A549 (cell line): ENCODE measurements at regions not wholly inside any gene's neighbourhood (a gene's known extent, or its start where the extent isn't known, plus 50 kb on each side); places are given as distances from the start of the nearest gene placed in this dataset.
"Not testable (repeated sequence)": the region's sequence is repeated elsewhere in the genome, so short reads cannot be mapped to it uniquely, and the experiment has no call there.

Experiments used
- ATAC-seq, 2 experiments: fragments of 200-7000 bp in 1 of 2; fragments of >200 bp in 1 of 2; cut with Nextera tagmentation in 1 of 2; cut with Tn5 transposase in 1 of 2; 3 replicates each; pipeline versions ENCODE4 v1.8.0 to v1.9.1; 2018 to 2020; ENCODE audit warnings: mild to moderate bottlenecking in 1 of 2, moderate library complexity in 1 of 2
- CTCF ChIA-PET: fragments of 300-600 bp; sonication (Branson Sonifier 250); formaldehyde crosslinking; extraction: SDS; loops from one replicate; lab custom pipeline; 2021; ENCODE audit warnings: antibody characterized with exemption, inconsistent platforms; lab: Yijun Ruan, JAX
- POLR2A ChIA-PET: fragments of 350-600 bp; formaldehyde crosslinking; extraction: SDS; loops from one replicate; lab custom pipeline; 2021; ENCODE audit warnings: antibody characterized with exemption, inconsistent platforms; lab: Yijun Ruan, JAX
- DNase-seq, 2 experiments: peaks; one replicate each; pipeline versions ENCODE4 v3.0.0 to v3.0.0-alpha.2; 2011 to 2016; ENCODE audit warnings: low read depth in 1 of 2, low spot score in 1 of 2
- FAIRE-seq: peaks from 2 replicates; lab custom pipeline; 2011; peaks lifted over from hg19 to GRCh38; lab: Jason Lieb, UNC
- H3K27ac ChIP-seq, 2 experiments: fragments of >200 bp; sonication (Bioruptor Twin); formaldehyde crosslinking; 3 replicates each; pipeline ENCODE4 v1.5.1; 2016 to 2017
- H3K4me1 ChIP-seq: fragments of >200 bp; sonication (Bioruptor Twin); formaldehyde crosslinking; 3 replicates; pipeline ENCODE4 v1.6.1; 2016
- H3K4me2 ChIP-seq: fragments of >200 bp; sonication (Bioruptor Twin); formaldehyde crosslinking; 3 replicates; pipeline ENCODE4 v1.6.1; 2016
- H3K4me3 ChIP-seq: fragments of >200 bp; sonication (Bioruptor Twin); formaldehyde crosslinking; 3 replicates; pipeline ENCODE4 v1.5.1; 2016
- H3K9me3 ChIP-seq: fragments of >200 bp; sonication (Bioruptor Twin); formaldehyde crosslinking; 3 replicates; pipeline ENCODE4 v1.6.1; 2016
- BHLHE40 ChIP-seq: IDR thresholded peaks from 2 replicates; pipeline ENCODE4 v1.6.1; 2012; ENCODE audit warnings: low read depth, low read length, inconsistent platforms
- CBX8 ChIP-seq: fragments of 200-600 bp; sonication (generic); IDR thresholded peaks from 2 replicates; pipeline ENCODE4 v1.6.1; 2016
- CHD2 ChIP-seq: fragments of 150-350 bp; IDR thresholded peaks from 2 replicates; pipeline ENCODE4 v1.6.1; 2014; ENCODE audit warnings: low read length; ENCODE audit not compliant: partially characterized antibody
- EHMT2 ChIP-seq: fragments of 200-600 bp; sonication (generic); IDR thresholded peaks from 2 replicates; pipeline ENCODE4 v1.6.1; 2016; ENCODE audit warnings: antibody characterized with exemption, low read depth, mild to moderate bottlenecking, moderate library complexity
- FOSL2 ChIP-seq, 2 experiments: fragments of 450-650 bp in 1 of 2; fragments of >200 bp in 1 of 2; sonication (Bioruptor Twin) in 1 of 2; formaldehyde crosslinking; IDR thresholded peaks; 2 replicates each; pipeline versions ENCODE4 v1.5.0 to v1.6.1; 2016 to 2020; ENCODE audit warnings: mild to moderate bottlenecking in 1 of 2, moderate library complexity in 1 of 2
- GATA3 ChIP-seq: IDR thresholded peaks from 2 replicates; pipeline ENCODE4 v1.6.1; 2012; ENCODE audit warnings: borderline replicate concordance
- HEYL ChIP-seq: fragments of 250-450 bp; sonication (Bioruptor Pico); IDR thresholded peaks from 2 replicates; pipeline ENCODE4 v1.8.0; 2021; ENCODE audit warnings: mild to moderate bottlenecking, moderate library complexity
- HOXA7 ChIP-seq: fragments of 250-450 bp; sonication (Bioruptor Pico); IDR thresholded peaks from 2 replicates; pipeline ENCODE4 v1.5.0; 2020; ENCODE audit warnings: mild to moderate bottlenecking, moderate library complexity
- JUN ChIP-seq, 2 experiments: fragments of >200 bp; sonication (Bioruptor Twin); formaldehyde crosslinking; IDR thresholded peaks; 2 replicates in 1 of 2; 3 replicates in 1 of 2; pipeline ENCODE4 v1.6.1; 2016 to 2017
- JUNB ChIP-seq: fragments of >200 bp; sonication (Bioruptor Twin); formaldehyde crosslinking; IDR thresholded peaks from 2 replicates; pipeline ENCODE4 v1.6.1; 2016
- KDM5A ChIP-seq: fragments of 200-600 bp; sonication (generic); IDR thresholded peaks from 2 replicates; pipeline ENCODE4 v1.6.1; 2016; ENCODE audit warnings: antibody characterized with exemption, mild to moderate bottlenecking
- NFE2L2 ChIP-seq: fragments of 150-350 bp; conservative IDR thresholded peaks from 2 replicates; pipeline ENCODE4 v1.6.1; 2014; ENCODE audit warnings: low read length
- POLR2AphosphoS2 ChIP-seq: conservative IDR thresholded peaks from 2 replicates; pipeline ENCODE4 v1.6.1; 2012; ENCODE audit warnings: low read length, improper control_type of control experiment, inconsistent platforms
- RAD21 ChIP-seq, 2 experiments: fragments of >200 bp in 1 of 2; sonication (Bioruptor Twin) in 1 of 2; formaldehyde crosslinking in 1 of 2; IDR thresholded peaks in 1 of 2; conservative IDR thresholded peaks in 1 of 2; 2 replicates in 1 of 2; 3 replicates in 1 of 2; pipeline ENCODE4 v1.6.1; 2012 to 2018; ENCODE audit warnings: inconsistent platforms in 1 of 2
- RCOR1 ChIP-seq: fragments of 150-350 bp; IDR thresholded peaks from 2 replicates; pipeline ENCODE4 v1.6.1; 2014; ENCODE audit warnings: antibody characterized with exemption, low read length, low read depth
- REST ChIP-seq: fragments of 200-600 bp; sonication (generic); IDR thresholded peaks from 2 replicates; pipeline ENCODE4 v1.6.1; 2016; ENCODE audit warnings: antibody characterized with exemption, mild to moderate bottlenecking, moderate library complexity
- SREBF2 ChIP-seq: fragments of 450-650 bp; IDR thresholded peaks from 2 replicates; pipeline ENCODE4 v1.6.1; 2014; ENCODE audit warnings: mild to moderate bottlenecking, moderate library complexity
- ZNF302 ChIP-seq: fragments of 250-450 bp; sonication (Bioruptor Pico); IDR thresholded peaks from 2 replicates; pipeline ENCODE4 v1.9.0; 2021; ENCODE audit warnings: inconsistent platforms, mild to moderate bottlenecking, moderate library complexity
- WGBS: methylation state at CpG from one replicate; pipeline ENCODE4 v1.1.6; 2017; ENCODE audit errors: missing lambda C conversion rate; 5-methylcytosine and 5-hydroxymethylcytosine counted together
- TF ChIP-seq, protein P1 (sequence below): fragments of >200 bp; sonication (Bioruptor Twin); formaldehyde crosslinking; IDR thresholded peaks from 2 replicates; pipeline ENCODE4 v1.6.1; 2016
- TF ChIP-seq, protein P2 (sequence below): fragments of >200 bp; sonication (Bioruptor Twin); formaldehyde crosslinking; IDR thresholded peaks from 3 replicates; pipeline ENCODE4 v1.6.1; 2016
- TF ChIP-seq, protein P3 (sequence below): fragments of >200 bp; sonication (Bioruptor Twin); formaldehyde crosslinking; IDR thresholded peaks from 3 replicates; pipeline ENCODE4 v1.5.1; 2016
- TF ChIP-seq, protein P4 (sequence below): fragments of 250-450 bp; sonication (Bioruptor Pico); IDR thresholded peaks from 2 replicates; pipeline ENCODE4 v1.5.0; 2021; ENCODE audit warnings: mild to moderate bottlenecking, moderate library complexity, borderline replicate concordance

DNA sequence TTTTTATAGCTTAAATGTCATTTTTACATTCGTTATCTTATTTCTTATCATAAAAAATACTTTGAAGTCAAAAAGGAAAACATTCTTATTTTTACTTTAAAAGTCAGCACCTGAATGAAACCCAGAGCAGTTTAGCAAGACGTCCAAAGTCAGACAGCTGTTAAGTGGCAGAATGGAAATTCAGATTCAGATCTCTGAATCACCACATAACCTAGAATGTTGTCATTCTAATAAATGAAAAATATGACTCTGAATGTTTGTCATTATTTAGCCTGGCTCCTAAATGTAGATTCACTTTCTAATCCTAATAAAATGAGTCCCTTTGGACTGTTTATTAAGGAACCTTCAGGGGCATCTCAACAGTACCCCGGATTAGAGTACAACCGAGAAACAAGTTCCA lies 75.2 kb upstream of the RGS7 start:
- H3K9me3 ChIP-seq = no peaks in the 10 kb centered on the region
- no peak for DNase-seq
- no peak for ATAC-seq
- no peak overlapping the region for H3K27ac ChIP-seq
- POLR2A ChIA-PET = no interaction called here
- 28% methylated on average over 4 of the region's 4 CpGs for WGBS
- CTCF ChIA-PET = no interaction called here
- H3K4me3 ChIP-seq = no peak overlapping the region
- FAIRE-seq = no peak
- H3K4me2 ChIP-seq = no peak overlapping the region
- TF ChIP-seq, protein P1, sequence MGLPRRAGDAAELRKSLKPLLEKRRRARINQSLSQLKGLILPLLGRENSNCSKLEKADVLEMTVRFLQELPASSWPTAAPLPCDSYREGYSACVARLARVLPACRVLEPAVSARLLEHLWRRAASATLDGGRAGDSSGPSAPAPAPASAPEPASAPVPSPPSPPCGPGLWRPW = no peak
- TF ChIP-seq JUNB (no peak), BHLHE40 (no peak), KDM5A (no peak), RAD21 (conservative IDR thresholded peaks at IDR 0.05 in 1 of 2, IDR thresholded peaks at IDR 0.05 in 1 of 2) (no peak), REST (no peak), GATA3 (no peak), HOXA7 (CRISPR knock-in tag) (no peak), HEYL (CRISPR knock-in tag) (no peak), FOSL2 (IDR thresholded peaks at IDR 0.05) (no peak), FOSL2 (CRISPR knock-in tag; IDR thresholded peaks at IDR 0.05) (no peak), CHD2 (no peak), JUN (IDR thresholded peaks at IDR 0.05) (no peak), NFE2L2 (no peak)
- TF ChIP-seq, protein P2, sequence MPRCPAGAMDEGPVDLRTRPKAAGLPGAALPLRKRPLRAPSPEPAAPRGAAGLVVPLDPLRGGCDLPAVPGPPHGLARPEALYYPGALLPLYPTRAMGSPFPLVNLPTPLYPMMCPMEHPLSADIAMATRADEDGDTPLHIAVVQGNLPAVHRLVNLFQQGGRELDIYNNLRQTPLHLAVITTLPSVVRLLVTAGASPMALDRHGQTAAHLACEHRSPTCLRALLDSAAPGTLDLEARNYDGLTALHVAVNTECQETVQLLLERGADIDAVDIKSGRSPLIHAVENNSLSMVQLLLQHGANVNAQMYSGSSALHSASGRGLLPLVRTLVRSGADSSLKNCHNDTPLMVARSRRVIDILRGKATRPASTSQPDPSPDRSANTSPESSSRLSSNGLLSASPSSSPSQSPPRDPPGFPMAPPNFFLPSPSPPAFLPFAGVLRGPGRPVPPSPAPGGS = no peak
- TF ChIP-seq, protein P3, sequence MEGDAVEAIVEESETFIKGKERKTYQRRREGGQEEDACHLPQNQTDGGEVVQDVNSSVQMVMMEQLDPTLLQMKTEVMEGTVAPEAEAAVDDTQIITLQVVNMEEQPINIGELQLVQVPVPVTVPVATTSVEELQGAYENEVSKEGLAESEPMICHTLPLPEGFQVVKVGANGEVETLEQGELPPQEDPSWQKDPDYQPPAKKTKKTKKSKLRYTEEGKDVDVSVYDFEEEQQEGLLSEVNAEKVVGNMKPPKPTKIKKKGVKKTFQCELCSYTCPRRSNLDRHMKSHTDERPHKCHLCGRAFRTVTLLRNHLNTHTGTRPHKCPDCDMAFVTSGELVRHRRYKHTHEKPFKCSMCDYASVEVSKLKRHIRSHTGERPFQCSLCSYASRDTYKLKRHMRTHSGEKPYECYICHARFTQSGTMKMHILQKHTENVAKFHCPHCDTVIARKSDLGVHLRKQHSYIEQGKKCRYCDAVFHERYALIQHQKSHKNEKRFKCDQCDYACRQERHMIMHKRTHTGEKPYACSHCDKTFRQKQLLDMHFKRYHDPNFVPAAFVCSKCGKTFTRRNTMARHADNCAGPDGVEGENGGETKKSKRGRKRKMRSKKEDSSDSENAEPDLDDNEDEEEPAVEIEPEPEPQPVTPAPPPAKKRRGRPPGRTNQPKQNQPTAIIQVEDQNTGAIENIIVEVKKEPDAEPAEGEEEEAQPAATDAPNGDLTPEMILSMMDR = no peak
- H3K4me1 ChIP-seq = no peaks in the 10 kb centered on the region

DNA sequence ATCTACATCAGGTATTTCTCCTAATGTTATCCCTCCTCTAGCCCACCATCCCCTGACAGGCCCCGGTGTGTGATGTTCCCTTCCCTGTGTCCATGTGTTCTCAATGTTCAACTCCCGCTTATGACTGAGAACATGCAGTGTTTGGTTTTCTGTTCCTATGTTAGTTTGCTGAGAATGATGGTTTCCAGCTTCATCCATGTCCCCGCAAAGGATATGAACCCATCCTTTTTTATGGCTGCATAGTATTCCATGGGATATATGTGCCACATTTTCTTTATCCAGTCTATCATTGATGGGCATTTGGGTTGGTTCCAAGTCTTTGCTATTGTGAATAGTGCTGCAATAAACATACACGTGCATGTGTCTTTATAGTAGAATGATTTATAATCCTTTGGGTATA lies 68.1 kb upstream of the RGS7 start:
- POLR2A ChIA-PET, DNase-seq, H3K4me2 ChIP-seq, ATAC-seq, H3K27ac ChIP-seq, H3K4me3 ChIP-seq, FAIRE-seq, H3K9me3 ChIP-seq, CTCF ChIA-PET, H3K4me1 ChIP-seq: not testable (repeated sequence)
- 75% methylated on average over 4 of the region's 4 CpGs for WGBS

DNA sequence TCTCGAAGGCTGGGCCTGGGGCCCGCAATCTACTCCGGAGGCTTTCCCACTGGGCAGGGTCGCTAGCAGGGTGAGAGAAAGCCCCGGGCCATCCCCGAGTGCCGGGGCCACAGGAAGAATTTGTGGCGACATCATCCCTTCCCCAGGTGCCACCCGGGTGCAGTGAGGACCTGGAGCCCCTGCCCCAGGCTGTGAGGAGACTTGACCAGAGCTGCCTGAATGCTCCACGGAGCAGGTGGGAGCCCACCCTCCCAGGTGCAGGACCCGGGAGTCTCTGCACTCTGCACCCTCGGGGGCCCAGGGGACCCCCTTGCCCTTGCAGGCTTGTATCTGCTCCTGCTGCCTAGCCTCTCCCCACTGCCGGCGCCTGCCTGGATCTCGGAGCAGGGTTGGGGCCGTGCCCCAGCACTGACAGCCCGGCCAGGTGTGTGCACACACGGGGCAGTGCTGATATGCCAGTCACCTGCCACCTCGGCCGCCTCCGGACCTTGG lies 67.5 kb upstream of the RGS7 start:
- ChIA-PET CTCF (no interaction called here), POLR2A (no interaction called here)
- WGBS = 44% methylated on average over 9 of the region's 21 CpGs
- Histone ChIP-seq H3K4me1 (no peaks in the 10 kb centered on the region), H3K4me2 (peak overlapping the region; percentile 75), H3K9me3 (no peaks in the 10 kb centered on the region), H3K4me3 (peak overlapping the region; percentile 47), H3K27ac (peak overlapping the region in 1 of 2 experiments; percentile 73; a peak in 3 of 6 replicates)
- no peak for DNase-seq
- no peak for FAIRE-seq
- ATAC-seq = peak; percentile 37 to 61; a peak in 4 of 6 replicates
- TF ChIP-seq, protein P4, sequence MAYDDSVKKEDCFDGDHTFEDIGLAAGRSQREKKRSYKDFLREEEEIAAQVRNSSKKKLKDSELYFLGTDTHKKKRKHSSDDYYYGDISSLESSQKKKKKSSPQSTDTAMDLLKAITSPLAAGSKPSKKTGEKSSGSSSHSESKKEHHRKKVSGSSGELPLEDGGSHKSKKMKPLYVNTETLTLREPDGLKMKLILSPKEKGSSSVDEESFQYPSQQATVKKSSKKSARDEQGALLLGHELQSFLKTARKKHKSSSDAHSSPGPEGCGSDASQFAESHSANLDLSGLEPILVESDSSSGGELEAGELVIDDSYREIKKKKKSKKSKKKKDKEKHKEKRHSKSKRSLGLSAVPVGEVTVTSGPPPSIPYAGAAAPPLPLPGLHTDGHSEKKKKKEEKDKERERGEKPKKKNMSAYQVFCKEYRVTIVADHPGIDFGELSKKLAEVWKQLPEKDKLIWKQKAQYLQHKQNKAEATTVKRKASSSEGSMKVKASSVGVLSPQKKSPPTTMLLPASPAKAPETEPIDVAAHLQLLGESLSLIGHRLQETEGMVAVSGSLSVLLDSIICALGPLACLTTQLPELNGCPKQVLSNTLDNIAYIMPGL (CRISPR knock-in tag) = no peak
- no peak for TF ChIP-seq ZNF302 (CRISPR knock-in tag)
- TF ChIP-seq RCOR1 = no peak
- no peak for TF ChIP-seq JUN (IDR thresholded peaks at IDR 0.05)
- TF ChIP-seq POLR2AphosphoS2 = no peak
- TF ChIP-seq EHMT2 = no peak
- no peak for TF ChIP-seq HOXA7 (CRISPR knock-in tag)
- no peak for TF ChIP-seq CBX8
- TF ChIP-seq SREBF2 = no peak
- TF ChIP-seq JUNB = no peak
- TF ChIP-seq, protein P2 = no peak
